ENCODE measurements at regions not wholly inside any gene's neighbourhood (a gene's known extent, or its start where the extent isn't known, plus 50 kb on each side); places are given as distances from the start of the nearest gene placed in this dataset.

DNA sequence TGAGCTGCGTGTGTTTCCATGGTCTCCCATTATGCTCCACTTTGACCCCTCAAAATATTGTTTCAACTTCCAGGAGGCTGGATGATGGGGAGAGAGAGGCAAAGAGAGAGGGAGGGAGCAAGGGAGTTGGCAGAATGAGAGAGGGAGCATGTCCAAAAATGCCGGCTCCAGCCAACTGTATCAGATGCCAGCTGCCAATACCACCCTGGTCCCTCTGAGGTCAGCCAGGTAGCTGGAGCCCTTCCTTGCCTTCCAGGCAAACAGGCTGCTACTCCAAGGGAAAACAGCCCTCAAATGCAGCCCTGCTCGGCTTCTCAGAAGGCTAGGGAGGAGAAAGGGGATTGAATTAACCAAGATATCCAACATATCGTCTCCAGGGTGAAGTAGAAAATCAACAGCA lies 440.0 kb downstream of the TSHZ3 start:
- H3K27me3 Mint-ChIP-seq (ENCODE audit: low read depth), result peaks cover 3% of the 10 kb centered on the region
- H3K4me1 Mint-ChIP-seq (ENCODE audit: low read depth), result no peaks in the 10 kb centered on the region
- intact Hi-C loops (cut with micrococcal nuclease), result no loop called here
- no peaks in the 10 kb centered on the region for H3K9me3 Mint-ChIP-seq
- H3K27ac Mint-ChIP-seq, result no peak overlapping the region
- DNase-seq, result no peak
- H3K4me3 Mint-ChIP-seq, result no peak overlapping the region
- no peaks in the 10 kb centered on the region for H3K36me3 Mint-ChIP-seq (ENCODE audit: low read depth)
- CTCF ChIA-PET, result interaction anchor here (0.6 kb wide), 1 partner anchor 243 kb away, joined by 3 read pairs; no protein-coding TSS in a partner anchor

DNA sequence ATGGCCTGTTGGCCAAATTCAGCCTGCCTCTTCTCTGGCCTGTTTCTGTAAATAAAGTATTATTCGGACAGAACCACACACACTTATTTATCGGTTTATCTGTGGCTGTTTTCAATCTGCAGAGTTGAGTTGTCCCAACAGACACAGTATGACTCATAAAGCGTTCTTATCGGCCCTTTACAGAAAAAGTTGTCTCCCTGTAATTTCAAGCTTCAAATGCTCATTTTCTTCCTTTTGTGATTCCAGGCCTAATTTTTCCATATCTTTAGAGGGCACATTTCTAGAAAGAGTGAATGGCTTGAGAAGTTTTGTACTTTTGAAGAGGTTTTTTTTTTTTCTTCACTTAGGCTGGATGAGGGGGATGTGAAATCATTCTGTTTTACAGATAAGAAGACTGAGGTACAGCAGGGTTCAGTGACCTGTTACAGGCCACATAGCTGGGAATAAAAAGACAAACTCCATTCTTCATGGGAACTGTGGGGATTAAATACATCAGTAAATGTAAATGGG lies 440.9 kb downstream of the TSHZ3 start:
- H3K36me3 Mint-ChIP-seq (ENCODE audit: low read depth), result no peaks in the 10 kb centered on the region
- no peaks in the 10 kb centered on the region for H3K9me3 Mint-ChIP-seq
- CTCF ChIA-PET, result no interaction called here
- no peak for DNase-seq
- H3K4me3 Mint-ChIP-seq, result no peak overlapping the region
- intact Hi-C loops (cut with micrococcal nuclease), result no loop called here
- H3K27me3 Mint-ChIP-seq (ENCODE audit: low read depth), result peaks cover 7% of the 10 kb centered on the region
- no peak overlapping the region for H3K27ac Mint-ChIP-seq
- no peaks in the 10 kb centered on the region for H3K4me1 Mint-ChIP-seq (ENCODE audit: low read depth)

DNA sequence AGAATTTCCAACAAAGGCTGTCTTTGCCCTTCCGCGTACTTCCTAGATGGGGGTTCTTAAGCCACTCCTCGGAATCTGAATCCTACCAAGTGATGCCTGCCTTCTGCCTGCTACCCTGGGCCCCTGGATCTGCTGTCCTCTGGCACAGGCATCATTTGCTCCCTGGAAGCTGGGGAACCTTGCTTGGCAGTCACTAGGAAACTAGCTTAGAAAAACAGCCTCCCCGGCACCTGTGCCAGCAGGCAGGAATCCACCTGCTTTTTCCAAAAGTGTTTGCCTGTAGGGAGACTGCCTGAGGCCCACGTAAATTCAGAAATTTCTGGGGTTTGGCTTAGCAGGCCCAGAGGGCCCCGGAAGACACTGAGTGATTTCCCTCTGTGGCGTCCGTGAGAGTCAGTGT lies 442.4 kb downstream of the TSHZ3 start:
- H3K36me3 Mint-ChIP-seq (ENCODE audit: low read depth), result no peaks in the 10 kb centered on the region
- DNase-seq, result no peak
- peaks cover 7% of the 10 kb centered on the region for H3K27me3 Mint-ChIP-seq (ENCODE audit: low read depth)
- H3K27ac Mint-ChIP-seq, result no peak overlapping the region
- no peaks in the 10 kb centered on the region for H3K4me1 Mint-ChIP-seq (ENCODE audit: low read depth)
- no peaks in the 10 kb centered on the region for H3K9me3 Mint-ChIP-seq
- intact Hi-C loops (cut with micrococcal nuclease), result no loop called here
- CTCF ChIA-PET, result no interaction called here
- H3K4me3 Mint-ChIP-seq, result no peak overlapping the region

DNA sequence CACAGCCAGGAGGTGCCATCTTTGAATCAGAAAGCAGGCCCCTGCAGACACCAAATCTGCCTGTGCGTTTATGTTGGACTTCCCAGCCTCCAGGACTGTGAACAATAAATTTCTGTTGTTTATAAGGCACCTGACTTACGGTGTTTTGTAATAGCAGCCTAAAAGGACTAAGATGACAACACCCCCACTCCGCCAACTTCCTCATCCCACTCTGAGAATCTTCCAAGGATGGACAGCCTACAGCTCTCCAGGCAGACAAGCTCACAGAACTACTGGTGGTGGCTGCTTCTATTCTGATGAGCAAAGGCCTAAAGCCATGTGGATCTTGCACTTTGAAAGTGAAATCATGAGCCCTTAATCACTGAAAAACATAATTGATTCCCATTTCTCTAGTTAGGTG lies 449.2 kb downstream of the TSHZ3 start:
- intact Hi-C loops (cut with micrococcal nuclease), result no loop called here
- DNase-seq, result no peak
- no peaks in the 10 kb centered on the region for H3K4me1 Mint-ChIP-seq (ENCODE audit: low read depth)
- CTCF ChIA-PET, result no interaction called here
- no peak overlapping the region for H3K27ac Mint-ChIP-seq
- H3K36me3 Mint-ChIP-seq (ENCODE audit: low read depth), result no peaks in the 10 kb centered on the region
- H3K4me3 Mint-ChIP-seq, result no peak overlapping the region
- H3K27me3 Mint-ChIP-seq (ENCODE audit: low read depth), result peaks cover 5% of the 10 kb centered on the region
- H3K9me3 Mint-ChIP-seq, result no peaks in the 10 kb centered on the region

DNA sequence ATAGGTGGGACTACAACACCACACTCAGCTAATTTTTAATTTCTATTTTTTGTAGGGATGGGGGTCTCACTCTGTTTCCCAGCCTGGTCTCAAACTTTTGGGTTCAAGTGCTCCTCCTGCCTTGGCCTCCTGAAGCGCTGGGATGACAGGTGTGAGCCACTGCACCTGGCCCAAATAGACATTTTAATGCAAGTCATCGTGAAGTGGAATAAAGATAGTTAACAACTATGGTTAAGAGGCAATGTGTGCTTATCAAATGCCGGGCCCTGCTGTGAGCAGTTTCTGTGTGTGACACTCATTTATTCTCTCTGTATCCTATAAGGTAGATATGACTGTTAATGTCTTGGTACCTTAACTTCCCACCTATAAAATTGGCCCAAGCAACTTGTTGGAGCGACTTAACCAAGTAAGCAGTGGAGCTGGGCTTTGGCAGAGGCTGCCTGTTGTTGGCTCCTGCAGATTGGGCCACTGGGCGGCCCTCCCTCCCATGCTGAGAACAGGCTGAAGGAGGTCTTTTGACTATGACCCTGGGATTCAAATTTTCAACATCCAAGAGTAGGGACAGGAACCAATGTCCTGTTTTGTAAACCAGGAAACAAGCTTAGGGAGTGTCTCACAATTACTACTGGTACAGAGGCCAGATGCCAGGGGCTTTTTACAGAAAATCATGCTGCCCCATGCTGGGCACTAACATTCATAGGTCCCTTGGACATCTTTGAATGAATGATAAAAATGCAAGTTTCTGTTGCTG lies 450.7 kb downstream of the TSHZ3 start:
- no peak for DNase-seq
- Mint-ChIP-seq H3K36me3 (ENCODE audit: low read depth) (no peaks in the 10 kb centered on the region), H3K27ac (no peak overlapping the region), H3K27me3 (ENCODE audit: low read depth) (peaks cover 1% of the 10 kb centered on the region), H3K4me3 (no peak overlapping the region), H3K4me1 (ENCODE audit: low read depth) (no peaks in the 10 kb centered on the region), H3K9me3 (no peaks in the 10 kb centered on the region)
- CTCF ChIA-PET, result no interaction called here
- intact Hi-C loops (cut with micrococcal nuclease), result no loop called here

DNA sequence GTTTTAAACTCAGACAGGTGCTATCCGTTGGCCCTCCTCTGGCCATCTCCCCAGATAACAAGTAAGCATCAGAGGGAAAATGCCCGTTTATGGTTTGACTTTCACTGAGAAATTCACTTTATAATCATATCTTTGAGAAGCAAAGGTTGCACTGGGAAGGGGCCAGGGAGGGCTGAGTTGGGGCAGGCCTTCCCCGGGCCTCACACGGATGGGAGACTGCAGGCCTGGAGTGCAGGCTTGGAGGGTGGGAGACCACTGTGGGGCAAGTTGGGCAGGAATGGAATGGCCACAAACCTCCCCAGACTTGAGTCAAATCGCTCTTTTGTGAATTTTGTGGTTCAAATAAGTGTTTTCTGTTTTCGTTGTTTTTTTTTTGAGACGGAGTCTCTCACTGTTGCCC lies 451.7 kb downstream of the TSHZ3 start:
- Mint-ChIP-seq H3K4me1 (ENCODE audit: low read depth) (no peaks in the 10 kb centered on the region), H3K27me3 (ENCODE audit: low read depth) (no peaks in the 10 kb centered on the region), H3K27ac (no peak overlapping the region), H3K36me3 (ENCODE audit: low read depth) (no peaks in the 10 kb centered on the region), H3K4me3 (no peak overlapping the region), H3K9me3 (no peaks in the 10 kb centered on the region)
- no peak for DNase-seq
- CTCF ChIA-PET, result no interaction called here
- intact Hi-C loops (cut with micrococcal nuclease), result no loop called here

DNA sequence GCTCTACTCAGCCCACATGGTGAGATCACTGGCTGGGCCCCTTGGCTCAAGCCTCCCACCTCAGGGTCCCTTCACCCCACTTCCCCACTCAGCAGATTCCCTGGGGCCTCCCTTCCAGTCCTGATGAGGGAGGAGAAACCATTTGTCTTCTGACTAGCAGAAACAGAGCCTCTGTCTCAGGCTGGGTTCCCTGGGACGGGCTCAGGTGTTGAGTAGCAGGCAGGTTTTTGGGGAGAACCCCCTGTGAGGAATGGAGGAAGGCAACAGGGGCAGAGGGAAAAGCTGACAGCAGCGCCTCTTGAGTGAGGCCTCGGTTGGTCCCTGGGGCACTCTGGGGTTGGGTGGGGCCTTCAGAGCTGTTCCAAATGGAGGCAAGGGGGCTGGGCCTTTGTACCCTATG lies 452.2 kb downstream of the TSHZ3 start:
- Mint-ChIP-seq H3K27ac (no peak overlapping the region), H3K9me3 (no peaks in the 10 kb centered on the region), H3K27me3 (ENCODE audit: low read depth) (no peaks in the 10 kb centered on the region), H3K4me3 (no peak overlapping the region), H3K4me1 (ENCODE audit: low read depth) (no peaks in the 10 kb centered on the region), H3K36me3 (ENCODE audit: low read depth) (no peaks in the 10 kb centered on the region)
- DNase-seq, result no peak
- CTCF ChIA-PET, result no interaction called here
- intact Hi-C loops (cut with micrococcal nuclease), result no loop called here

DNA sequence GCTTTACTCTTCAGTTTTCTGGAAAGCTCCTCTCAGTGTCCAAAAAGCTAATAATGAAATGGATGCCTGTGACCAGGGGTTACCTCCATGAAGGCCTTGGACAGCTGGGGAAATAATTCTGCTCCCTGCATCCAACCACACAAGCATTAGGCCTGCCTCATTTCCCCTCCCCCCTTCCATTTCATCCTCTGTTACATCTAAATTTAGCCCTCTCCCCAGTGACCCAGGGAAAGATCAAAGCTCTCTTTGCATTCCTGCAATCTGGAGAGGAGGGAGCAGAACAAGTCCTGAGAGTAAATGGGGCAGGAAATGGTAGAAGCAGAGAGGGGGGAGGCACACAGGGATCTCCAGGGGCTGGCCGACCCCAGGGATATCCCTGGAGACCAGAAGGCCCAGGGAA lies 452.7 kb downstream of the TSHZ3 start:
- no peak for DNase-seq
- H3K27me3 Mint-ChIP-seq (ENCODE audit: low read depth), result peaks cover 2% of the 10 kb centered on the region
- no peaks in the 10 kb centered on the region for H3K9me3 Mint-ChIP-seq
- intact Hi-C loops (cut with micrococcal nuclease), result no loop called here
- no peaks in the 10 kb centered on the region for H3K36me3 Mint-ChIP-seq (ENCODE audit: low read depth)
- H3K4me1 Mint-ChIP-seq (ENCODE audit: low read depth), result no peaks in the 10 kb centered on the region
- no peak overlapping the region for H3K27ac Mint-ChIP-seq
- CTCF ChIA-PET, result no interaction called here
- no peak overlapping the region for H3K4me3 Mint-ChIP-seq

DNA sequence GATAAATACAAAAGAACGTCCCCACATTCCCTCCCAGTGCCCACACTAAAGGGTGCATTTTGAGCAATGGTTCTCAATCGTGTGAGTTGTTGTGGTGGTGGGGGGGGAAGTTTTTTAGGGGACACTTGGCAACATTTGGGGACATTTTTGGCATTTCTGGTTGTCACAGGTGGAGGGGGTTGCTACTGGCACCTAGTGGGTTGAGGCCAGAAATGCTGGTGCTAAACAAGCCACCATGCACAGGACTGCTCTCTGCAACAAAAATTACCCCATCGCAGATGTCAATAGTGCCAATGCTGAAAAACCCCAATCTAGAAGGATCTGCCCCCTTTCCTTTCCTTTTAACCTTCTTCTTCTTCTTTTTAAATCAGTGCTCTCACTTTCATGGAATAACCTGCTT lies 453.3 kb downstream of the TSHZ3 start:
- H3K4me3 Mint-ChIP-seq, result no peak overlapping the region
- CTCF ChIA-PET, result no interaction called here
- no peaks in the 10 kb centered on the region for H3K9me3 Mint-ChIP-seq
- H3K27me3 Mint-ChIP-seq (ENCODE audit: low read depth), result peaks cover 2% of the 10 kb centered on the region
- no peaks in the 10 kb centered on the region for H3K36me3 Mint-ChIP-seq (ENCODE audit: low read depth)
- no peaks in the 10 kb centered on the region for H3K4me1 Mint-ChIP-seq (ENCODE audit: low read depth)
- intact Hi-C loops (cut with micrococcal nuclease), result no loop called here
- no peak overlapping the region for H3K27ac Mint-ChIP-seq
- no peak for DNase-seq

DNA sequence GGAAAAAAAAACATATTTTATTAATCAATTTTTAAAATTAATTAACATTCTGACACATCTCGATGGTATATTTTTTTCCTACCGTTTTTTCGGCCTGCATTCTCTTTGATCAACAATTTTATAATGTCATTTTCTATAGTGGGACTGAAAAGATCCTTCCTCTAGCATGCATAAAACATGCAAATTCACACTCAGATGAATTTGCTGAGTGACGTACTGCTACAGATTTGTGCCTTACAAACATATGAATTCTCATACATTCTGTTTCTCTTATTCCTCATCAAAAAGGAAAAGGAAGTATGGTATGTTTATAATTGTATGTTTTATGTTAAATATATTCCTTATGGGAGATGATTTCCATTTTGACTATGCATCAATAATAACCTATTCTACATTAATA lies 458.2 kb downstream of the TSHZ3 start:
- CTCF ChIA-PET, result no interaction called here
- H3K4me1 Mint-ChIP-seq (ENCODE audit: low read depth), result no peaks in the 10 kb centered on the region
- no peaks in the 10 kb centered on the region for H3K9me3 Mint-ChIP-seq
- H3K27ac Mint-ChIP-seq, result no peak overlapping the region
- peaks cover 2% of the 10 kb centered on the region for H3K27me3 Mint-ChIP-seq (ENCODE audit: low read depth)
- intact Hi-C loops (cut with micrococcal nuclease), result no loop called here
- no peak for DNase-seq
- H3K36me3 Mint-ChIP-seq (ENCODE audit: low read depth), result no peaks in the 10 kb centered on the region
- H3K4me3 Mint-ChIP-seq, result no peak overlapping the region

DNA sequence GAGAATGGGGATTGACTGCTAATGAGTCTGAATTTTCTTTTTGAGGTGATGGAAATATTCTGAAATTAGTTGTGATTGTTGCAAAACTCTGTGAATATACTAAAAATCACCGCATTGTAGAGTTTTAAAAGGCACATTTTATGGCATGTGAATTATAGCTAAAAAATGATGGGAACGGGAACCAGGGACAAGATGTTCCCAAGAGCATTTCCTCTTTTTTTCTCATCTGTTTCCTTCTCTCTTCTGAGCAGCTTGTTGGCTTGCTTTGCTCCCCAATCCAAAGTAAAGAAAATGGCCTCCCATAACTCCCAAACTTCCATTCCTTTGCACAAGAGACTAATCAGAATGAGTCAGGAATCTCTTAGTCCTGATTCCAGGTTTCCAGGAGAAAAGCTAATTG lies 459.2 kb downstream of the TSHZ3 start:
- no peaks in the 10 kb centered on the region for H3K4me1 Mint-ChIP-seq (ENCODE audit: low read depth)
- H3K4me3 Mint-ChIP-seq, result no peak overlapping the region
- CTCF ChIA-PET, result no interaction called here
- H3K9me3 Mint-ChIP-seq, result no peaks in the 10 kb centered on the region
- no peaks in the 10 kb centered on the region for H3K36me3 Mint-ChIP-seq (ENCODE audit: low read depth)
- H3K27me3 Mint-ChIP-seq (ENCODE audit: low read depth), result peaks cover 2% of the 10 kb centered on the region
- H3K27ac Mint-ChIP-seq, result no peak overlapping the region
- DNase-seq, result no peak
- intact Hi-C loops (cut with micrococcal nuclease), result no loop called here

DNA sequence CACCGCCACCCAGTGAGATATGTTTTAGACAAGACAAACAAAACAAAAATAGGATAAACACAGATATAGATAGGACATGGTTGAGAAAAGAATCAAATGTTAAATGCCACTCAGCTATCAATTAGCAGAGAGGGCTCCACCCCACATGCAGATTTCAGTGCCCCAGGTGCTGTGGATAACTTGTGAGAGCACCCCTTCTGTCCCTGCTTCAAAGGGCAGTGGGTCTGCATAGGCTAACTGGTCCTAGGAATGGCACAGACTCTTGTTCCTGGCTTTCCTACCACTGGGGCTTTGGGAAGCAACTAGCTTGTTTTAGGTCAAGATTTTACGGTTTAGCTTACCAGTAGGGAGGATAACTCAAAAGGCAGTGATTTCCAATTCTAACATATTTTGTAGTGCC lies 460.3 kb downstream of the TSHZ3 start:
- intact Hi-C loops (cut with micrococcal nuclease), result no loop called here
- CTCF ChIA-PET, result no interaction called here
- H3K9me3 Mint-ChIP-seq, result no peaks in the 10 kb centered on the region

DNA sequence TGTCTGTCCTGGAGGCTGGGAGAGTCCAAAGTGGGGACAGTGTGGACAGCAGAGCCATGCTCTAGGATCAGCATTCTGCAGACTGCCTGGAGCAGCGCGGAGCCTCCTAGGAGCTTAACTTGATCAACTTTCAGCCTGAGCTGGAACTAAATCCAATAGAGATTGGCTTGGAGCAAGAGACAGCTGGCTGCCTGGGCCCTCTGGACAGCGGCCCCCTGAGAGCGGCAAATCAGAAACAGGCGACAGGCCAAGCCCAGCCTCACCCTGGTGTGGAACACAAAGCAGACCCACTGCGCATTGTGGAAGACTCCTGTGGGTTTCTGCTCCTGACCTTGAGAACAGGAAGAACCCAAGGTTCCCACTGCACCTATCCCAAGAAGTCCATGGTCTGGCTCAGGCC lies 462.2 kb downstream of the TSHZ3 start:
- CTCF ChIA-PET, result no interaction called here
- H3K36me3 Mint-ChIP-seq (ENCODE audit: low read depth), result no peaks in the 10 kb centered on the region
- H3K9me3 Mint-ChIP-seq, result no peaks in the 10 kb centered on the region
- intact Hi-C loops (cut with micrococcal nuclease), result no loop called here
- H3K27me3 Mint-ChIP-seq (ENCODE audit: low read depth), result peaks cover 4% of the 10 kb centered on the region
- H3K4me1 Mint-ChIP-seq (ENCODE audit: low read depth), result no peaks in the 10 kb centered on the region
- no peak overlapping the region for H3K4me3 Mint-ChIP-seq
- DNase-seq, result no peak
- H3K27ac Mint-ChIP-seq, result no peak overlapping the region

More for the DNA sequence above, 460.3 kb downstream of the TSHZ3 start:
- DNase-seq, result no peak
- Mint-ChIP-seq H3K4me3 (no peak overlapping the region), H3K27ac (no peak overlapping the region), H3K4me1 (ENCODE audit: low read depth) (no peaks in the 10 kb centered on the region), H3K36me3 (ENCODE audit: low read depth) (no peaks in the 10 kb centered on the region), H3K27me3 (ENCODE audit: low read depth) (peaks cover 4% of the 10 kb centered on the region)
